Kidney epithelial cell (primary cell): ENCODE measurements at regions not wholly inside any gene's neighbourhood (a gene's known extent, or its start where the extent isn't known, plus 50 kb on each side); places are given as distances from the start of the nearest gene placed in this dataset.

Experiments
- DNase-seq: peaks from one replicate; pipeline ENCODE4 v3.0.0-alpha.2; 2010; ENCODE audit warnings: low read depth
- H3K27me3 ChIP-seq: 2 replicates; pipeline ENCODE4 v1.6.0; 2011; ENCODE audit warnings: low read length; ENCODE audit not compliant: control insufficient read depth, insufficient read depth
- H3K36me3 ChIP-seq: 2 replicates; pipeline ENCODE4 v1.5.1; 2011; ENCODE audit warnings: low read length; ENCODE audit not compliant: control insufficient read depth, insufficient read depth
- H3K4me3 ChIP-seq: 2 replicates; pipeline ENCODE4 v1.5.1; 2011; ENCODE audit warnings: low read depth, mild to moderate bottlenecking, control low read depth, low read length
- TF ChIP-seq, protein P1 (sequence below): IDR thresholded peaks from 2 replicates; pipeline ENCODE4 v1.5.1; 2011; ENCODE audit warnings: mild to moderate bottlenecking, moderate library complexity, low read length, control low read depth, inconsistent platforms; ENCODE audit not compliant: insufficient read depth, poor library complexity, severe bottlenecking

DNA sequence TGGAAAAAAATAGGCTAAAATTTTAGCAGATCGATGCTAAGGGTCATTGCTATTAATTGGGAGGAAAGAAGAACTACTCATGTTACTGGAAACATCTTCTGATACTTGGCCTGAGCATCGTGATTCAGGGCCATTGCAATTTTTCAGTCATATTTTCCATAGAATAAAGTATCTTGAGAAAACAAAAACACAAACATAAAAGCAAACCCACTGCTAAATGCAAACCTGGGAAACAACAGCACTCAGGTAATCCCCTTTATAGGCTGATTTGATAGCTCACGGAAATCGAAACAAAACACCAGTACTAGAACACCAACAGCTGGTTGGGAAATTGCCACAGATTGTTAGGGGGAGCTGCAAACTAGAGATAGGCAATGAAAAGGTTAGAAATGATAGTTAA, 172.9 kb upstream of the ESRRG start:
- TF ChIP-seq, protein P1, sequence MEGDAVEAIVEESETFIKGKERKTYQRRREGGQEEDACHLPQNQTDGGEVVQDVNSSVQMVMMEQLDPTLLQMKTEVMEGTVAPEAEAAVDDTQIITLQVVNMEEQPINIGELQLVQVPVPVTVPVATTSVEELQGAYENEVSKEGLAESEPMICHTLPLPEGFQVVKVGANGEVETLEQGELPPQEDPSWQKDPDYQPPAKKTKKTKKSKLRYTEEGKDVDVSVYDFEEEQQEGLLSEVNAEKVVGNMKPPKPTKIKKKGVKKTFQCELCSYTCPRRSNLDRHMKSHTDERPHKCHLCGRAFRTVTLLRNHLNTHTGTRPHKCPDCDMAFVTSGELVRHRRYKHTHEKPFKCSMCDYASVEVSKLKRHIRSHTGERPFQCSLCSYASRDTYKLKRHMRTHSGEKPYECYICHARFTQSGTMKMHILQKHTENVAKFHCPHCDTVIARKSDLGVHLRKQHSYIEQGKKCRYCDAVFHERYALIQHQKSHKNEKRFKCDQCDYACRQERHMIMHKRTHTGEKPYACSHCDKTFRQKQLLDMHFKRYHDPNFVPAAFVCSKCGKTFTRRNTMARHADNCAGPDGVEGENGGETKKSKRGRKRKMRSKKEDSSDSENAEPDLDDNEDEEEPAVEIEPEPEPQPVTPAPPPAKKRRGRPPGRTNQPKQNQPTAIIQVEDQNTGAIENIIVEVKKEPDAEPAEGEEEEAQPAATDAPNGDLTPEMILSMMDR, result no peak
- DNase-seq, result no peak
- Histone ChIP-seq H3K4me3 (no peak overlapping the region), H3K27me3 (no peaks in the 10 kb centered on the region), H3K36me3 (no peaks in the 10 kb centered on the region)

GRCh38 chr1:216894494-216894893, 171.3 kb upstream of the ESRRG start:
- Histone ChIP-seq H3K36me3 (no peaks in the 10 kb centered on the region), H3K4me3 (no peak overlapping the region), H3K27me3 (no peaks in the 10 kb centered on the region)
- no peak for DNase-seq
- TF ChIP-seq, protein P1, result no peak

GRCh38 chr1:216892581-216893160, 169.4 kb upstream of the ESRRG start:
- no peak overlapping the region for H3K4me3 ChIP-seq
- H3K27me3 ChIP-seq, result no peaks in the 10 kb centered on the region
- TF ChIP-seq, protein P1, result no peak
- H3K36me3 ChIP-seq, result no peaks in the 10 kb centered on the region
- no peak for DNase-seq

DNA sequence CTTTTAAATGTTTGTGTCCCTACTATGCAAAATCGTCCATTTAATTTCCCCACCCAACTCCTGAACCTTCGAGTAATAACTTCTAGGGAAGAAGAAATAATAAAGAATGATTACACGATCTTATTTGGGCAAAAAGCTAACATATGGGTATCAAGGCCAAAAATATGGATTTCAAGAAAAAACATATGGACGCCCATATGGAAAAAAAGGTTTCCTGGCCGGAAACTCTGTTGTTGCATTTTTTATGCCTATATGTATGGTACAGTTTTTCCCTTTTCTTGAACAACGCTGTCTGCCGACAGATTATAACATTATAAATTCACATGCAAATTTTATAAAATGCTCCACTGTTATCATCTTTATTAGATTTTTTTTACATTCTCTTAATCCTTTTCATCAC, 167.6 kb upstream of the ESRRG start:
- TF ChIP-seq, protein P1, result no peak
- Histone ChIP-seq H3K4me3 (no peak overlapping the region), H3K27me3 (no peaks in the 10 kb centered on the region), H3K36me3 (no peaks in the 10 kb centered on the region)
- no peak for DNase-seq

DNA sequence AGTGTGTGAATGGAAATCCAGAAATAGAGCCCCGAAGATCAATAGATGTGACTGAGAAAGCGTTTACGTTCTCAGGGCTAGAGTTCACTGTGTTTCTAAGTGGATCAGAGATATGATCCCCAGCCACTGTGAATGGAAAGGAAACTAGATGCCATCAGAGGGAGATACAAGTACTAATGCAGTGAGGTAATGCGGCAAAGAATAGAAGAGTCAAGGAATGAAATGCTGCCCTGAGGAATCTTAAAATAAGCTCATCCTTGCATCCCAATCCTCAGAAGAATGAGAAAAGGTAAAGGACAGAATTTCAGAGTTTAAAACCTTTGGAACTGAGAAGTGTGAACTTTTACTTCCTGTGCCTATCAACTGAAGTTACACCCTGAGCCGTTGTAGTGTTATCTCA, 165.5 kb upstream of the ESRRG start:
- TF ChIP-seq, protein P1, result no peak
- DNase-seq, result no peak
- H3K4me3 ChIP-seq, result no peak overlapping the region
- no peaks in the 10 kb centered on the region for H3K27me3 ChIP-seq
- no peaks in the 10 kb centered on the region for H3K36me3 ChIP-seq

- TF ChIP-seq, protein P1, result no peak
- Histone ChIP-seq H3K27me3 (no peaks in the 10 kb centered on the region), H3K4me3 (no peak overlapping the region), H3K36me3 (no peaks in the 10 kb centered on the region)
- DNase-seq, result no peak
Measured at GRCh38 chr1:216887032-216887431, 163.8 kb upstream of the ESRRG start.
